DMS79 treated with DMSO at 0.1 percent for 48 hours (cell line): ENCODE measurements at regions not wholly inside any gene's neighbourhood (a gene's known extent, or its start where the extent isn't known, plus 50 kb on each side); places are given as distances from the start of the nearest gene placed in this dataset.

ENCODE experiments used
- DNase-seq: peaks from one replicate; lab custom pipeline; 2025; lab: John Stamatoyannopoulos, UW

GRCh38 chr12:4858386-4858785 lies 51.3 kb upstream of the KCNA1 start:
- no peak for DNase-seq

- DNase-seq = no peak
These were observed 50.1 kb upstream of the KCNA1 start for GRCh38 chr12:4859478-4860210.
